SK-N-SH (cell line): ENCODE measurements at regions not wholly inside any gene's neighbourhood (a gene's known extent, or its start where the extent isn't known, plus 50 kb on each side); places are given as distances from the start of the nearest gene placed in this dataset.

Experiments
- CTCF ChIA-PET: fragments of 300-600, 350-600 bp; formaldehyde crosslinking; extraction: SDS; loops from one replicate; lab custom pipeline; 2021; lab: Yijun Ruan, JAX
- POLR2A ChIA-PET: fragments of 350-600 bp; sonication (Branson Sonifier 250); formaldehyde crosslinking; extraction: SDS; loops from one replicate; lab custom pipeline; 2020; ENCODE audit warnings: antibody characterized with exemption, inconsistent platforms; lab: Yijun Ruan, JAX
- DNase-seq: peaks from one replicate; pipeline ENCODE4 v3.0.0; 2012
- H2AFZ ChIP-seq: fragments of 200-600 bp; sonication (generic); 2 replicates; pipeline ENCODE4 v1.8.1; 2016; ENCODE audit warnings: antibody characterized with exemption, mild to moderate bottlenecking, low read depth
- H3F3A ChIP-seq: fragments of 200-600 bp; sonication (generic); replicated peaks from 2 replicates; pipeline ENCODE3; 2016; ENCODE audit warnings: antibody characterized with exemption, mild to moderate bottlenecking; ENCODE audit not compliant: insufficient read depth
- H3K27ac ChIP-seq, 2 experiments: fragments of 200-500 bp in 1 of 2; fragments of 200-600 bp in 1 of 2; sonication (Bioruptor generic) in 1 of 2; sonication (generic), shearing (Covaris generic) in 1 of 2; 2 replicates each; pipeline versions ENCODE4 v1.5.1 to v1.6.1; 2014 to 2016; ENCODE audit warnings: low read depth in 2 of 2, inconsistent platforms in 1 of 2, low read length in 1 of 2, mild to moderate bottlenecking in 1 of 2, mixed read lengths in 1 of 2
- H3K27me3 ChIP-seq: fragments of 200-600 bp; sonication (generic), shearing (Covaris generic); 2 replicates; pipeline ENCODE4 v1.6.1; 2016; ENCODE audit warnings: mixed run types; ENCODE audit not compliant: insufficient read depth
- H3K36me3 ChIP-seq, 2 experiments: fragments of 200-500 bp in 1 of 2; fragments of 200-600 bp in 1 of 2; sonication (Bioruptor generic) in 1 of 2; sonication (generic) in 1 of 2; replicated peaks in 1 of 2; 2 replicates each; pipeline versions ENCODE3 to v1.5.1; 2014 to 2016; ENCODE audit warnings: low read length in 1 of 2, mild to moderate bottlenecking in 1 of 2; ENCODE audit not compliant: insufficient read depth in 2 of 2, control insufficient read depth in 1 of 2
- H3K4me1 ChIP-seq, 2 experiments: fragments of 200-500 bp in 1 of 2; fragments of 200-600 bp in 1 of 2; sonication (Bioruptor generic) in 1 of 2; sonication (generic), shearing (Covaris generic) in 1 of 2; 2 replicates each; pipeline versions ENCODE4 v1.5.1 to v1.6.1; 2014 to 2016; ENCODE audit warnings: low read depth in 1 of 2, low read length in 1 of 2, mixed run types in 1 of 2; ENCODE audit not compliant: insufficient read depth in 2 of 2, control insufficient read depth in 1 of 2
- H3K4me2 ChIP-seq: fragments of 200-600 bp; sonication (generic), shearing (Covaris generic); 2 replicates; pipeline ENCODE4 v1.6.1; 2017; ENCODE audit warnings: mixed run types
- H3K4me3 ChIP-seq, 2 experiments: fragments of 200-500 bp in 1 of 2; fragments of 200-600 bp in 1 of 2; sonication (Bioruptor generic) in 1 of 2; sonication (generic), shearing (Covaris generic) in 1 of 2; 2 replicates each; pipeline versions ENCODE4 v1.5.1 to v1.8.1; 2014 to 2016; ENCODE audit warnings: low read depth in 2 of 2, inconsistent platforms in 1 of 2, low read length in 1 of 2, mild to moderate bottlenecking in 1 of 2, mixed read lengths in 1 of 2, moderate library complexity in 1 of 2
- H3K79me2 ChIP-seq: fragments of 200-600 bp; sonication (generic); 2 replicates; pipeline ENCODE4 v1.8.1; 2017; ENCODE audit warnings: mild to moderate bottlenecking; ENCODE audit not compliant: insufficient read depth
- H3K9ac ChIP-seq: fragments of 200-600 bp; sonication (generic); 2 replicates; pipeline ENCODE4 v1.6.1; 2017; ENCODE audit warnings: mixed run types
- H3K9me2 ChIP-seq: fragments of 200-600 bp; sonication (generic); 2 replicates; pipeline ENCODE4 v1.6.1; 2017; ENCODE audit warnings: mixed run types
- H3K9me3 ChIP-seq: fragments of 200-600 bp; sonication (generic); 2 replicates; pipeline ENCODE4 v1.6.1; 2017; ENCODE audit warnings: mixed run types, mild to moderate bottlenecking, moderate library complexity
- H4K20me1 ChIP-seq: fragments of 200-600 bp; sonication (generic); 2 replicates; pipeline ENCODE4 v1.6.1; 2017; ENCODE audit warnings: mild to moderate bottlenecking, mixed run types; ENCODE audit not compliant: insufficient read depth
- CHD2 ChIP-seq: fragments of 150-350 bp; IDR thresholded peaks from 2 replicates; pipeline ENCODE4 v1.6.1; 2018; ENCODE audit warnings: low read length; ENCODE audit not compliant: partially characterized antibody
- ELF1 ChIP-seq: IDR thresholded peaks from 2 replicates; pipeline ENCODE4 v1.4.0; 2012
- EZH2phosphoT487 ChIP-seq: fragments of 200-600 bp; sonication (generic); IDR thresholded peaks from 2 replicates; pipeline ENCODE4 v1.6.1; 2017; ENCODE audit warnings: low read depth, mixed run types, mild to moderate bottlenecking, antibody characterized with exemption, moderate library complexity, borderline replicate concordance
- FOSL2 ChIP-seq: IDR thresholded peaks from 2 replicates; pipeline ENCODE4 v1.4.0; 2012; ENCODE audit warnings: low read depth, mild to moderate bottlenecking, moderate library complexity, borderline replicate concordance
- FOXJ3 ChIP-seq: sonication (generic); formaldehyde crosslinking; IDR thresholded peaks from 2 replicates; pipeline ENCODE4 v1.5.1; 2020; ENCODE audit warnings: mild to moderate bottlenecking, missing genetic modification reagents
- GABPA ChIP-seq: IDR thresholded peaks from 2 replicates; pipeline ENCODE4 v1.4.0; 2012; ENCODE audit warnings: low read depth, mild to moderate bottlenecking
- GATA2 ChIP-seq: sonication (generic); formaldehyde crosslinking; IDR thresholded peaks from 2 replicates; pipeline ENCODE4 v1.5.0; 2020; ENCODE audit warnings: mild to moderate bottlenecking, missing genetic modification reagents
- IRF3 ChIP-seq: fragments of 150-350 bp; IDR thresholded peaks from 2 replicates; pipeline ENCODE4 v1.6.1; 2016; ENCODE audit warnings: mild to moderate bottlenecking, low read depth, low read length
- JUND ChIP-seq: IDR thresholded peaks from 2 replicates; pipeline ENCODE4 v1.4.0; 2012
- MAX ChIP-seq: IDR thresholded peaks from 2 replicates; pipeline ENCODE4 v1.4.0; 2012; ENCODE audit warnings: low read depth
- MEF2A ChIP-seq: IDR thresholded peaks from 2 replicates; pipeline ENCODE4 v1.4.0; 2012; ENCODE audit warnings: low read depth, borderline replicate concordance
- MXI1 ChIP-seq: IDR thresholded peaks from 2 replicates; pipeline ENCODE4 v1.6.1; 2012; ENCODE audit warnings: mild to moderate bottlenecking, low read depth, low read length, improper control_type of control experiment
- NFIC ChIP-seq: IDR thresholded peaks from 2 replicates; pipeline ENCODE4 v1.4.0; 2012; ENCODE audit warnings: borderline replicate concordance
- NRF1 ChIP-seq: IDR thresholded peaks from 2 replicates; pipeline ENCODE4 v1.6.1; 2012; ENCODE audit warnings: low read depth, mild to moderate bottlenecking, low read length
- POLR2AphosphoS5 ChIP-seq: IDR thresholded peaks from 2 replicates; pipeline ENCODE4 v1.6.1; 2012; ENCODE audit warnings: low read depth, low read length
- RAD21 ChIP-seq: IDR thresholded peaks from 2 replicates; pipeline ENCODE4 v1.6.1; 2012; ENCODE audit warnings: mild to moderate bottlenecking, low read length
- RCOR1 ChIP-seq: fragments of 150-350 bp; IDR thresholded peaks from 2 replicates; pipeline ENCODE4 v1.6.1; 2017; ENCODE audit warnings: antibody characterized with exemption, low read length
- REST ChIP-seq: IDR thresholded peaks from 2 replicates; pipeline ENCODE4 v1.6.1; 2012; ENCODE audit warnings: mild to moderate bottlenecking, low read depth, low read length, moderate library complexity
- RFX5 ChIP-seq: IDR thresholded peaks from 2 replicates; pipeline ENCODE4 v1.6.1; 2012; ENCODE audit warnings: mild to moderate bottlenecking, improper control_type of control experiment, low read length
- TAF1 ChIP-seq: IDR thresholded peaks from 2 replicates; pipeline ENCODE4 v1.6.1; 2012; ENCODE audit warnings: low read depth, mild to moderate bottlenecking, low read length, moderate library complexity, borderline replicate concordance
- TCF12 ChIP-seq: IDR thresholded peaks from 2 replicates; pipeline ENCODE4 v1.4.0; 2012
- TEAD4 ChIP-seq: IDR thresholded peaks from 2 replicates; pipeline ENCODE4 v1.4.0; 2012; ENCODE audit warnings: mild to moderate bottlenecking, borderline replicate concordance; ENCODE audit not compliant: insufficient read depth
- YY1 ChIP-seq: IDR thresholded peaks from 2 replicates; pipeline ENCODE4 v1.4.0; 2012; ENCODE audit warnings: low read depth, mild to moderate bottlenecking
- whole genome bisulfite sequencing: methylation state at CpG from one replicate; pipeline ENCODE4 v1.1.6; 2017; ENCODE audit warnings: low lambda C conversion rate; 5-methylcytosine and 5-hydroxymethylcytosine counted together

GRCh38 chr15:31786360-31786759, 244.0 kb upstream of the CHRNA7 start:
- Histone ChIP-seq H3K27me3 (no peaks in the 10 kb centered on the region), H3K9me2 (no peaks in the 10 kb centered on the region), H3K27ac (no peak overlapping the region), H3F3A (no peaks in the 10 kb centered on the region), H2AFZ (no peak overlapping the region), H3K4me1 (no peaks in the 10 kb centered on the region), H3K36me3 (no peaks in the 10 kb centered on the region), H4K20me1 (no peaks in the 10 kb centered on the region), H3K9me3 (no peaks in the 10 kb centered on the region), H3K9ac (no peak overlapping the region), H3K4me3 (no peak overlapping the region), H3K4me2 (no peak overlapping the region), H3K79me2 (no peaks in the 10 kb centered on the region)
- CTCF ChIA-PET, result no interaction called here
- no peak for DNase-seq
- no peak for TF ChIP-seq REST
- TF ChIP-seq MAX, result no peak
- TF ChIP-seq TEAD4, result no peak
- no peak for TF ChIP-seq FOXJ3 (CRISPR knock-in tag)
- TF ChIP-seq MEF2A, result no peak
- TF ChIP-seq ELF1, result no peak
- no peak for TF ChIP-seq RAD21
- no peak for TF ChIP-seq CHD2
- no peak for TF ChIP-seq NRF1
- no peak for TF ChIP-seq EZH2phosphoT487
- no peak for TF ChIP-seq IRF3
- TF ChIP-seq POLR2AphosphoS5, result no peak
- no peak for TF ChIP-seq GATA2 (CRISPR knock-in tag)
- WGBS, result 32% methylated on average over 4 of the region's 4 CpGs
- POLR2A ChIA-PET, result no interaction called here

- CTCF ChIA-PET, result no interaction called here
- Histone ChIP-seq H3F3A (no peaks in the 10 kb centered on the region), H2AFZ (no peak overlapping the region), H3K9ac (no peak overlapping the region), H3K4me3 (no peak overlapping the region), H3K4me2 (no peak overlapping the region), H3K9me3 (no peaks in the 10 kb centered on the region), H3K27me3 (no peaks in the 10 kb centered on the region), H3K79me2 (no peaks in the 10 kb centered on the region), H4K20me1 (no peaks in the 10 kb centered on the region), H3K9me2 (no peaks in the 10 kb centered on the region), H3K4me1 (no peaks in the 10 kb centered on the region), H3K27ac (no peak overlapping the region), H3K36me3 (no peaks in the 10 kb centered on the region)
- POLR2A ChIA-PET, result no interaction called here
- no peak for TF ChIP-seq TEAD4
- TF ChIP-seq GABPA, result no peak
- no peak for TF ChIP-seq FOSL2
- TF ChIP-seq NFIC, result no peak
- no peak for TF ChIP-seq TCF12
- no peak for TF ChIP-seq MXI1
- no peak for TF ChIP-seq TAF1
- no peak for TF ChIP-seq RFX5
- no peak for TF ChIP-seq YY1
- TF ChIP-seq RCOR1, result no peak
- no peak for TF ChIP-seq JUND
- no peak for TF ChIP-seq IRF3
- DNase-seq, result no peak
- 34% methylated on average over 3 of the region's 3 CpGs for WGBS
Measured at GRCh38 chr15:31788104-31788503, 242.2 kb upstream of the CHRNA7 start.
